COLO829 (cell line): ENCODE measurements at regions not wholly inside any gene's neighbourhood (a gene's known extent, or its start where the extent isn't known, plus 50 kb on each side); places are given as distances from the start of the nearest gene placed in this dataset.

Source experiments
- DNase-seq: peaks from one replicate; pipeline ENCODE4 v3.0.0; 2012; ENCODE audit warnings: low spot score

DNA sequence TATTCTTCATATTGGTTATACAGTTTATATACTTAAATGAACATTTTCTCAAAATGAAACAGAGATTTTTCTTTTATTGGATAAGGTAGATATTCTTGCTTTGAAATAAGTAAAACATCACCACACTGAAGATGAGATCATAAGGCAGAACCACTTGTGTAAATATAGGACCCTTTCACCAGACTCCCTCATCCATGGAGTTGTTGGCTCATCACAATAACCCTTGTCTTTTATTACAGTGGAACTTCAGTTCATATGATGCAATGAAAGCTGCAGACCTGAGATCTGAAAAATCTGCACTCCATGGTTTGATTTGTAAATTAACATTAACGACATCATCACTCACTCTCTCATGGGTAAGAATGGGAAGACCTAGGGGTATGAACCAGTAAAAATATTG lies 51.9 kb upstream of the DBX2 start:
- DNase-seq, result no peak

DNA sequence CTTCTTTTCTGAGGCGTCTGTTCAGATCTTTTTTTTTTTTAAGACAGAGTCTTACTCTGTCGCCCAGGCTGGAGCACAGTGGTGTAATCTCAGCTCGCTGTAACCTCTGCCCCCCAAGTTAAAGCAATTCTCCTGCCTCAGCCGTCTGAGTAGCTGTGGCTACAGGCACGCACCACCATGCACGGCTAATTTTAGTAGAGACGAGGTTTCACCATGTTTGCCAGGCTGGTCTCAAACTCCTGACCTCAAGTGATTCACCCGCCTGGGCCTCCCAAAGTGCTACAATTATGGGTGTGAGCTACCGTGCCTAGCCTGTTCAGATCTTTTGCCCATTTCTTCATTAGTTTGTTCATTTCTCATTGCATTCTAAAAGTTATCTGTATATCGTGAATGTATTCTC lies 55.1 kb upstream of the DBX2 start:
- DNase-seq, result no peak

DNA sequence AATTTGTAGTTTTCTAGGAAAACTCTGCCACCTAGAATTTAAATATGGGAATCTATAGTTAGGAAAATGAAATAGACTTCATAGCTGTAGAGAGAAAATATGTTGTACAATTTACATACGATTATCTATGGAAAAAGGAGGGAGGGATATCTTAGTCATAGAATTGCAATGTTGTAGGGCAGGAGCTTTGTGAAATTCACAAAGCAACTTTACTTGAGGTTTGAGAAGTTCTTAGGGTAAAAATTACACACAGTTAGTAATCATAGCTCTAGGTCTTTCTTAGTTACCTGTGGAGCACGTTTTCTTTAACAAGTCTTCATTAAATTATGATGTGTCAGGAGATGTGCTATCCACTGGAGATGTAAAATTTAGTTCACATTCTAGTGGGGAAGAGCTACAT lies 61.4 kb upstream of the DBX2 start:
- no peak for DNase-seq

DNA sequence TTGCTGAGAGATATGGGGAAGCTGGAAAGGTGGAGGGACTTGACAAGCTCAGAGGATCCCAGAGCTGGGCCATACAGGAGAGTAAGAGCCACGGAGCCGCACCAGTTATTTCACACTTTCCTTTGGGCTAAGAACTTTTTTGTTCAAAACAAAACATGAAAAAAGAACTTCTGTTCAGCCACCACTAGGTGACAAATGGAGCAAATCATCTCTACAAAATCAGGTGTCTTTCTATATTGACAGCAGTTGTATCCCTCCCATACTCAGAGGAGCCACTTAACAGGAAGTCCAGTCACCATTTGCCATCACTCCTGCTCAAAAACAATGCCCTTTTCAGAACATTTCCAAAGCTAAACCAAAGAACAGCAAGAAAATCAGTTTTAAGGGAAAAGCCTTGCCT lies 70.3 kb upstream of the DBX2 start:
- no peak for DNase-seq

DNA sequence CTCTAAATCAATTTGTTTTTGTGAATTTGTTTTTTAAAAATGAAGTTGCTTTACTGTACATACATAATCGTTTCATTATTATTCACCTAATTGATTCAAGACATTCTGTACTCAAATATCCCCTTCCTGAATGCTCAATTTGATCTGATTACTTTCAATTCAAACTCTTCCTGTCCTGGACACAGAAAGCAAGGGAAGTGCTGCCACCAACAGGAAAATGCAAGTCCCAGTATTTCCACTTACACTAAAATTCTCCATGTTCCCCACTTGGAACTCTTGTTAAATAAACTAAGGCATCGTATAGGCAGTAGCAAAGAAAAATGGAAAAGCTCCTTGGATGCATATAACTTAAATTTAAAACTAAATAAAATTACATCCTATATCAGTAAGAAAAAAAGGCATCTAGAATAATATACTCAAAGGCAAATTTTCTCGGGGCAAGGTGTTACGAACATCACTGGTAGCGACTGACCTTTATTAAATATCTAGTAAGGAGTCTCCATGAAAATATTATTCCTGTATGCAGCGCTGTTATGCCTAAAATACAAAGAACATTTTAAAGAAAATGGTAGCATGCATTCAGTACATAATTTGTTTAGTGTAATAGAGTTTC lies 72.0 kb upstream of the DBX2 start:
- DNase-seq, result peak; percentile 25

- DNase-seq, result no peak
Measured at GRCh38 chr12:45124485-45125155, 73.7 kb upstream of the DBX2 start.

- DNase-seq, result no peak
Measured at GRCh38 chr12:45125997-45126396, 75.1 kb upstream of the DBX2 start.

GRCh38 chr12:45128637-45129036 lies 77.7 kb upstream of the DBX2 start:
- DNase-seq, result no peak

GRCh38 chr12:45130881-45131281 lies 80.0 kb upstream of the DBX2 start:
- DNase-seq, result peak; percentile 44

GRCh38 chr12:45131506-45131905 lies 80.6 kb upstream of the DBX2 start:
- peak; percentile 37 for DNase-seq

DNA sequence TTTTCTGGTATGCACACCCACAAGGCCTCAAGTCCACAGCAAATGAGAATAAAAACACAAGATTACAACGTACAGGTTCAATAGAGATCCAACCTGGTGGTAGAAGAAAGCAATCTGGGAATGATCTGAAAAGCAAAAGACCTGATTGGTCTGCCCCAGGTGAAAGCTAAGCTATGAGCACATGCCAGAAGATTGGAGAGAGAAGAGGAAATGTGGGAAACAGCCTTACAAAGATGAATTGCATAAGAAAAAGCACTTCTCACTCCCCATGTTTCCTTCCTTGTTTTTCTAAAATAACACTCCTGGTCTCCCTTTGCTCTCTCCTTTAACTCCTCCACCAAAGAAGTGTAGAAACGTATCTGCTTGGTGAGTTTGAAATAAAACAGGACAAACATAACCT lies 77.3 kb upstream of the ANO6 start:
- no peak for DNase-seq

DNA sequence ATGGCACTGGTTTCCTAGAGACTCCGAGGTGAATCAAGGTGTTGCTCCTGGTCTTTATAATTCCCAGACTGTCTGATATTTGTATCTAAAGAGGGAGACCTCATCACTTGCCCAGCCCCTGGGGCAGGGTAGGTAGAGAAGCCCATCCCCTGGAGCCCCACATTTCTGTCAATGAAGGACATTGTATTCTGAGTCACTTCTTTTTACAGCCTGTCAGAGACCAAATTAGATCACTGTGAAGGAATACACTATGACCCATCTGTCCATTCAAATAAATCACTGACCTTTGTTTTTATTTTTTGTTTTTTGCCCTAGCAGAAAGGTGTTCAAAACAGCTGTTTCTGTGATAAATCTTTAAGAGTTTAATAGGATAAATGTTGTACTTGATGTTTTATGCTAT lies 67.9 kb upstream of the ANO6 start:
- no peak for DNase-seq

- DNase-seq, result no peak
Measured at GRCh38 chr12:45148619-45149018, 67.3 kb upstream of the ANO6 start.

- no peak for DNase-seq
Measured at GRCh38 chr12:45165284-45165683, 50.6 kb upstream of the ANO6 start.

- DNase-seq, result no peak
Measured at GRCh38 chr12:45166056-45166455, 49.8 kb upstream of the ANO6 start.
